Spinal cord (tissue), 9 donors: ENCODE measurements at regions not wholly inside any gene's neighbourhood (a gene's known extent, or its start where the extent isn't known, plus 50 kb on each side); places are given as distances from the start of the nearest gene placed in this dataset.

Experiments
- DNase-seq, 6 donors: peaks; one replicate each; pipeline versions ENCODE4 v3.0.0 to v3.0.0-alpha.2; 2013 to 2015; ENCODE audit warnings: low spot score in 6 of 6, low read depth in 4 of 6
- H3K27ac ChIP-seq: one replicate; pipeline ENCODE4 v1.5.1; 2013; ENCODE audit warnings: low read depth, low read length, control low read depth
- H3K27me3 ChIP-seq: one replicate; pipeline ENCODE4 v1.6.1; 2013; ENCODE audit warnings: low read length; ENCODE audit not compliant: control insufficient read depth, insufficient read depth
- H3K36me3 ChIP-seq: one replicate; pipeline ENCODE4 v1.6.1; 2013; ENCODE audit warnings: low read length; ENCODE audit not compliant: control insufficient read depth, insufficient read depth
- H3K4me1 ChIP-seq: one replicate; pipeline ENCODE4 v1.6.1; 2013; ENCODE audit warnings: low read length; ENCODE audit not compliant: control insufficient read depth, insufficient read depth
- H3K4me3 ChIP-seq: one replicate; pipeline ENCODE4 v1.5.1; 2013; ENCODE audit warnings: low read depth, low read length, control low read depth
- H3K9me3 ChIP-seq: one replicate; pipeline ENCODE4 v1.6.1; 2013; ENCODE audit warnings: low read length; ENCODE audit not compliant: control insufficient read depth, insufficient read depth
- WGBS: methylation state at CpG from one replicate; pipeline ENCODE4 v1.1.5; 2013; ENCODE audit warnings: missing lambda C conversion rate; ENCODE audit not compliant: insufficient coverage; 5-methylcytosine and 5-hydroxymethylcytosine counted together
- donor health status: healthy.

GRCh38 chr1:94608852-94609530, 67.4 kb upstream of the F3 start:
- H3K27ac ChIP-seq = no peak overlapping the region
- no peak for DNase-seq
- no peaks in the 10 kb centered on the region for H3K9me3 ChIP-seq
- no peaks in the 10 kb centered on the region for H3K36me3 ChIP-seq
- H3K27me3 ChIP-seq = no peaks in the 10 kb centered on the region
- 71% methylated on average over 8 of the region's 9 CpGs for WGBS
- H3K4me3 ChIP-seq = no peak overlapping the region
- no peaks in the 10 kb centered on the region for H3K4me1 ChIP-seq

GRCh38 chr1:94608142-94608851, 66.7 kb upstream of the F3 start:
- H3K9me3 ChIP-seq = no peaks in the 10 kb centered on the region
- no peak for DNase-seq
- no peaks in the 10 kb centered on the region for H3K36me3 ChIP-seq
- H3K27me3 ChIP-seq = no peaks in the 10 kb centered on the region
- no peaks in the 10 kb centered on the region for H3K4me1 ChIP-seq
- H3K27ac ChIP-seq = no peak overlapping the region
- 79% methylated on average over 9 of the region's 10 CpGs for WGBS
- H3K4me3 ChIP-seq = no peak overlapping the region

- no peak overlapping the region for H3K4me3 ChIP-seq
- DNase-seq = no peak
- H3K9me3 ChIP-seq = no peaks in the 10 kb centered on the region
- no peaks in the 10 kb centered on the region for H3K4me1 ChIP-seq
- no peaks in the 10 kb centered on the region for H3K36me3 ChIP-seq
- H3K27me3 ChIP-seq = no peaks in the 10 kb centered on the region
- no peak overlapping the region for H3K27ac ChIP-seq
- 95% methylated on average over 4 of the region's 4 CpGs for WGBS
Observed at GRCh38 chr1:94607398-94607797, 65.8 kb upstream of the F3 start.

- Histone ChIP-seq H3K9me3 (no peaks in the 10 kb centered on the region), H3K4me3 (no peak overlapping the region), H3K27ac (no peak overlapping the region), H3K4me1 (no peaks in the 10 kb centered on the region), H3K27me3 (no peaks in the 10 kb centered on the region), H3K36me3 (no peaks in the 10 kb centered on the region)
- DNase-seq = no peak
- WGBS = 92% methylated on average over 4 of the region's 4 CpGs
Observed at GRCh38 chr1:94606471-94606870, 64.9 kb upstream of the F3 start.

GRCh38 chr1:94603663-94604062, 62.1 kb upstream of the F3 start:
- H3K4me3 ChIP-seq = no peak overlapping the region
- no peak for DNase-seq
- no peaks in the 10 kb centered on the region for H3K9me3 ChIP-seq
- H3K36me3 ChIP-seq = no peaks in the 10 kb centered on the region
- H3K27me3 ChIP-seq = no peaks in the 10 kb centered on the region
- H3K4me1 ChIP-seq = peaks cover 4% of the 10 kb centered on the region
- no peak overlapping the region for H3K27ac ChIP-seq

- no peak overlapping the region for H3K4me3 ChIP-seq
- no peaks in the 10 kb centered on the region for H3K36me3 ChIP-seq
- DNase-seq = no peak
- peaks cover 5% of the 10 kb centered on the region for H3K4me1 ChIP-seq
- no CpG with 5 or more reads among the region's 3 CpGs for WGBS
- no peaks in the 10 kb centered on the region for H3K9me3 ChIP-seq
- no peak overlapping the region for H3K27ac ChIP-seq
- H3K27me3 ChIP-seq = no peaks in the 10 kb centered on the region
Observed at GRCh38 chr1:94602802-94603625, 61.5 kb upstream of the F3 start.

- no peak overlapping the region for H3K27ac ChIP-seq
- no peaks in the 10 kb centered on the region for H3K27me3 ChIP-seq
- 51% methylated on average over 3 of the region's 9 CpGs for WGBS
- peaks cover 5% of the 10 kb centered on the region for H3K4me1 ChIP-seq
- no peaks in the 10 kb centered on the region for H3K36me3 ChIP-seq
- no peak overlapping the region for H3K4me3 ChIP-seq
- no peak for DNase-seq
- H3K9me3 ChIP-seq = no peaks in the 10 kb centered on the region
Observed at GRCh38 chr1:94602316-94602715, 60.8 kb upstream of the F3 start.

- Histone ChIP-seq H3K4me1 (peaks cover 15% of the 10 kb centered on the region), H3K4me3 (no peak overlapping the region), H3K27me3 (no peaks in the 10 kb centered on the region), H3K36me3 (no peaks in the 10 kb centered on the region), H3K27ac (no peak overlapping the region), H3K9me3 (no peaks in the 10 kb centered on the region)
- WGBS = no CpG with 5 or more reads among the region's 2 CpGs
- no peak for DNase-seq
Observed at GRCh38 chr1:94600556-94600955, 59.0 kb upstream of the F3 start.

GRCh38 chr1:94599095-94599813, 57.7 kb upstream of the F3 start:
- Histone ChIP-seq H3K27me3 (no peaks in the 10 kb centered on the region), H3K4me3 (no peak overlapping the region), H3K27ac (no peak overlapping the region), H3K4me1 (peaks cover 27% of the 10 kb centered on the region), H3K9me3 (no peaks in the 10 kb centered on the region), H3K36me3 (no peaks in the 10 kb centered on the region)
- WGBS = 71% methylated on average over 7 of the region's 11 CpGs
- DNase-seq = peak in 2 of 6 donors; percentile 16 to 69
